ENCODE measurements at regions not wholly inside any gene's neighbourhood (a gene's known extent, or its start where the extent isn't known, plus 50 kb on each side); places are given as distances from the start of the nearest gene placed in this dataset.
"Not testable (repeated sequence)": the region's sequence is repeated elsewhere in the genome, so short reads cannot be mapped to it uniquely, and the experiment has no call there.

DNA sequence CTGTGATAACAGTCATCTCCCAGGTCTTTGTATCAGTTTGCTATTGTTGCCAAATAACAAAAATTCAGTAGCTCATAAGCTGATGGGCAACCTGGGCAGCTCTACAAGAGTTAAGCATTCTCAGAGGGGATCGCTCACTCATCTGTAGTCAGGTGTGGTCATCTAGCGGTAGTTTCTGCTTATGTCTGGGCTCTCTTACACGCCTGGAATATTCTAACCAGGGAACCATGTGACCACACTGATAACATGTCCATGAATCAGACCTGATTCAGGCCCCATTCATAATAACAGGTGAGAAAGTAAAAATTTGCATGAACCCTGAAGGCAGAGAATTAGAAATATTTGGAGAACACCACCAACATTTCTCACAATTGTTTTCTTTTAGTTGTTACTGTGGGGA lies 576.1 kb downstream of the SLCO4C1 start:
- no peak for DNase-seq

DNA sequence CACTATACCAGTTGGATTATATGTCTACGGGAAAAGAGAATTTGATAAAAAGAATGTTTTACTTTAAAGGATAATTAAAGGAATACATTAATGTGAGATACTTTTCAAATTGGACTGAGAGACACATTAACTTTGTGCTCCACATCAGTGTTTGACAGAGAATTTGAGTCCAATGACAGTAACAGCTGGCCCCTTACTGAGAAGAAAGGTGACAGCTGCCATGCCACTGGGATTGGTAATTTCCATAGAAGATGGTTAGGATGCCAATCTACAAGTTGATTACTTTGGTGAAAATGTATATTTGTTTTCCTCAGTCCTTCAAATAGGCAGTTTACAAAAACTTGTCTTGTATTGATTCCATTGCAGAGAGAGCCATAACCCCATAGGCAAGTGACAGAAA lies 578.4 kb downstream of the SLCO4C1 start:
- no peak for DNase-seq

GRCh38 chr5:101716941-101717340 lies 579.1 kb downstream of the SLCO4C1 start:
- DNase-seq = no peak

DNA sequence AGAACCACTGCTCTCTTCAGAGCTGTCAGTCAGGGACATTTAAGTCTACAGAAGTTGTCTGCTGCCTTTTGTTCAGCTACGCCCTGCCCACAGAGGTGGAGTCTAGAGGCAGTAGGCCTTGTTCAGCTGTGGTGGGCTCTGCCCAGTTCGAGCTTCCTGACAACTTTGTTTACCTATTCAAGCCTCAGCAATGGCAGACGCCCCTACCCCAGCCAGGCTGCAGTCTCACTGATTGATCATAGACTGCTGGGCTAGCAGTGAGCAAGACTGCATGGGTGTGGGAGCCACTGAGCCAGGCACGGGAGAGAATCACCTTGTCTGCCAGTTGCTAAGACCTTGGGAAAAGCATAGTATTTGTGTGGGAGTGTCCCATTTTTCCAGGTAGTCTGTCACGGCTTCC lies 580.3 kb downstream of the SLCO4C1 start:
- not testable (repeated sequence) for DNase-seq

DNA sequence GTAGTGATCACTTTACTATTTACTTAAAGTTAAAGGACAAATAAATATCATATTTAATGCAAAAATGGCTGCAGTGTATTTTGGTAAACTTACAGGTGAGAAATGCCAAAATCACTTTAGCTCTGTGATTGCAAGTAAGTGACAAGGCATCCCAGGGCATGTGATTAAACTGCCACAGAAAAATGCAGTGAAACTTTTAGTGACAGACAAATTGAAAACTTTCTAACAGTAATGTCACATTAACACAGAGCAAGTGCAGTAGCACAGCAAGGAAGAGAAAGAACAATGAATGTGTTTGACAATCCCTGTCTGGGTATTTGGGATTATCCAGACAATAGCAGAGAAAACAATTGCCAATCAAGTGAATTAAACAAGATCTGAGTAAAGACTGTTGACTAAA lies 606.8 kb downstream of the SLCO4C1 start:
- no peak for DNase-seq

DNA sequence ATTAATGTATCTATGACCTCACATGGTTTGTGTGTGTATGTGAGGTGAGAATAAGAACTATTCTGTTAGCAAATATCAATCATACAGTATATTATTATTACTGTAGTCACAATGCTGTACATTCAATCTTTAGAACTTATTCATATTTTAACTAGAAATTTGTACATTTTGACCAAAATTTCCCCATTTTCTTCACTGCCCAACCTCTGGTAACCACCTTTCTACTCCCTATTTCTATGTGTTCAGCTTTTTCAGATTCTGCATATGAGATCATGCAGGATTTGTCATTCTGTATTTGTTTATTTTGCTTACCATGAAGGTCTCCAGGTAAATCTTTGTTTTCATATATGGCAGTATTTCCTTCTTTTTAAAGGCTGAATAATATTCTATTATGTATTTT lies 607.9 kb downstream of the SLCO4C1 start:
- no peak for DNase-seq

DNA sequence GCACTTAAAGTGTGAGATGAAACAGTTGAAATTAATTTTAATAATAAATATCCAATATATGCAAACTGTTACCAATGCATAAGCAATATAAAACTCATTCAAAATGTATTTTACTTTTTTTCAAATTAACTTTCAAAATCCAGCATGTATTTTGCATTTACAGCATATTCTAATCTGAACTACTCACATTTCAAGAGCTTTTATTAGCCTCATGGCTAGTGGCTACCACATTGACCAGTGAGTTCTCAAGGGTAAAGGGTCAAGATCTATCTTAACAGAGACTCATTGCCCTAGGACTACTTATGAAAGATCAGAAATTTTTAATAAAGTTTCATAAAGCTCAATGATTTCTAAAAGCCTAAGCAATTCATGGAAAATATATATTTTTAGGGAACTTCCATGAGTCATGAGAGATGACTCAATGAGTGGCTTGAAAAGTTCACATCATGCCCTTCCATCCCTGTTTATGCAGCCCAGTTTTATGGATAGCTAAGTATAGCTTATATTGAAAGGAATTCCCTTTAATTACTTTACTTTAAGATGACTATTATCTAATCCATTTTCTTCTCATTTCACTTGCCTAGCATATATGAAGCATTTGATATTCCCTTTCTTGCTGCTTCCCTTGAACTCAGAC lies 608.6 kb downstream of the SLCO4C1 start:
- no peak for DNase-seq

DNA sequence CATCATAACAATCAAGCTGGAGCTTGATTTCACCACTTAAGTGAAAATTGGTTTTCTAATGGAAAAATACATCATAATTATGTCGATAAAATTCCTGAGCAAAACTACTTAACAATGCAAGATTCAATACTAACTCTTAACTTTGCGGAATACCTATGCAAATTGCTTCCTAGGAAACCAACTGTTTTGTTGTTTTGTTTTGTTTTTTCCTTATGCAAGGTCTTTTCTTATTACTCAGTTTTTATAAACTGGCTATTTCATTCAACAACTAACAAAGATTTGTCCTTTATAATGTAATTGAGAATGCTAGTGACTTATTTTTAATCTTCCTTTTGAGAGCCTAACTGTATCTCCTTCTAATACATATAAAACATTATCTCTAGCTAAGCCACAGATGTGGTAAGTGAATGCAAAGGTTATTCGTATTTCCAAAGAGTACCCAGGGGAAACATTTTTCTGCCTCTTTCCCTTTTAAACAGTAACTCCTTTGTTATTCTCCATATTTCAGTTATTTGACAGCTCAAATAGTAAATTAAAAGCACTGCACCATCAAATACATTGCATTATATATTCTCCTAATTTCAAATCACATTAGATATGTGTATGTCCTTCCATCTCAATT lies 609.4 kb downstream of the SLCO4C1 start:
- no peak for DNase-seq

DNA sequence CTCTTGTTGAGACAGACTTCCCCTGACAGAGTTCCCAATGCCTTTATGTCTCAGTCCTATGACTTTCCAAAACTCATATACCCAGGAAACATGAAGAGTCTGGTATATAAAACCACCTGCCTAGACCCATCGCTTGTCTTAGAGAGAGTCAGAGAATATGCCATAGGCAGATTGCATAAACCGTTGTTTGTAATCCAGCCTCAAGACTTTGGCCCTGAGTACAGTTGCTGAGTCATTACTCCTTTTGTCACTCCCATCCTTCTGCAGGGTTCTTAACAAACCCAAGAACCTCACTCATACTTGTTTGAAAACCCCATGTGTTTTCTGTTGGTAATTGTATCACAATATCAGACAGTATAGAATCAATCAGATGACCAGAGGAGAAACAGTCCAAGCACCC lies 616.3 kb downstream of the SLCO4C1 start:
- no peak for DNase-seq

DNA sequence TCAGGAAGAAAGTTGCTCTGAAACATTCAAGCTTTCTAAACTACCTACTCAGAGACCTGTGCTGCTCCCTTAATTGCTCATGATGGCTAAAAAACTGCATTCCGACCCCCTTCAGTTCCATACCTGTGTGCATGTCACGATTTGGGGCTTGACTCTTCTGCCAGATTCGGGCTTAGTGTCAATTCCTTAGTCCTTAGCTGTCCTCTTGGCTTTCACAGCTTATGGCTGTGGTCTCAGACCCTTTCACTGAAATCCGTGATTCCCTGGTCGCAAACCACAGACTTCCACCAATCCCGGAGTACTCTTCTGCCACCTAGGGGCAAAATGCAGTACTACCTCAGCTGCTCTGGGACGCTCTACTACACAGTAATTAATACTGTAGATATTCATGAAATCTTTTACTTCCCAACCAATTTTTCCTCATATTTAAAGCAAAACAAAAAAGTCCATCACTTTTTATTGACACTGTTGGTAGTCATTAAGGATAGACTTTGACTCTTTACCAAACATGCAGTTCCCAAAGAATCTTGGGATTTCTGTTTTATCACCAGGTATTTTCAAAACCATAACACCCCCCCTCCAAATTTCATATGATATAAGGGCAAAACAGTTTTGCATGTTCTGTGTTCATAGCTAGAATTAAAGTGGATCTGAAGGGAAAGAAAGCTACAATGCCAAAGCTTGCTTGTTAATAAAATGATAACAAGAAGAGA lies 617.4 kb downstream of the SLCO4C1 start:
- peak; percentile 40 for DNase-seq

GRCh38 chr5:101677961-101678360 lies 618.1 kb downstream of the SLCO4C1 start:
- DNase-seq = no peak

DNA sequence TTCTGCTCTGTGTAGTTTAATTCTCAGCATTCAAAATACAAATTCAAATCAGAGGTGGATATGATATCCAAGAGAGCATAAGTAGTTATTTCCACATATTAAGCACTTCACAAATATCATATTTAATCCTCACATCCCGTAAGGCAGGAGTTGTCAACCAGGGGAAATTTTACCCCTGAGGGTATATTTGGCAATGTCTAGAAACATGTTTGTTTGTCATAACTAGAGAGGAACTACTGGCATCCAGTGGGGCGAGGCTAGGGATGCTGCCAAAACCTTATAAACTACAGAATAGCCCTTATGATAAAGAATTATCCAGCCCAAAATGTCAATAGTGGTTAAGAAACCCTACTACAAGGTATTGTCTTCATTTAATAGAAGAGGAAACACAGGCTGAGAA lies 619.4 kb downstream of the SLCO4C1 start:
- no peak for DNase-seq

DNA sequence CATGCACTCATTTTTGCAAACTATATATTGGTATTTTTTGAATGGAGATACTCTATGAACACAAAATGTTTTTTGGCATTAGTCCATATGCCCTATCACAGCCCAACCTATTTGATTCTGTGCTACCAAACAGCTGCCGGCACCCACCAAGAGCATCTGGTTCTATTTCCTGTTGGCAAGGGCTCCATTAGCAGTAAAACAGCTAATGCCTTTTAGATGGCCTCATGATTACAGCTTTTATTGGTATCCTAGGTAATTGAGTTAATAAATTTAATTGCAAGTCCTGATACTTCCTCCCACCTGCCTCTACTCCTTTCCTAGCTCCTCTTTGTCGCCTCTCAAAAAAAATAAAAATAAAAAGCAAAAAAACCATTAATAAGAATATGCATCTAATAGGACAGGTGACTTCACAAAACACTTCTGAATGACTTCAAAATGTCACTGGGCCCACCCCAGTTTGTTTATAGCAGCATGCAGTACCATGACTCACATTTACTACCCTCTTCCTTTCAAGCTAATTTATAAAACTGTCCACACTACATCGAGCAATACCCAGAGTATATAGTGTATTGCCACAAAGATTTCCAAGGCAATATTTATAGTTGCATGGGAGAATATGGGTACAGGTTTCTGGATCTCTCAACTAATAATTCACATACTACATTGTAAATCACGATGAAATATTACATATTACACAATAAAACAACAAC lies 620.4 kb downstream of the SLCO4C1 start:
- no peak for DNase-seq

GRCh38 chr5:101673120-101673519 lies 623.0 kb downstream of the SLCO4C1 start:
- DNase-seq = no peak

DNA sequence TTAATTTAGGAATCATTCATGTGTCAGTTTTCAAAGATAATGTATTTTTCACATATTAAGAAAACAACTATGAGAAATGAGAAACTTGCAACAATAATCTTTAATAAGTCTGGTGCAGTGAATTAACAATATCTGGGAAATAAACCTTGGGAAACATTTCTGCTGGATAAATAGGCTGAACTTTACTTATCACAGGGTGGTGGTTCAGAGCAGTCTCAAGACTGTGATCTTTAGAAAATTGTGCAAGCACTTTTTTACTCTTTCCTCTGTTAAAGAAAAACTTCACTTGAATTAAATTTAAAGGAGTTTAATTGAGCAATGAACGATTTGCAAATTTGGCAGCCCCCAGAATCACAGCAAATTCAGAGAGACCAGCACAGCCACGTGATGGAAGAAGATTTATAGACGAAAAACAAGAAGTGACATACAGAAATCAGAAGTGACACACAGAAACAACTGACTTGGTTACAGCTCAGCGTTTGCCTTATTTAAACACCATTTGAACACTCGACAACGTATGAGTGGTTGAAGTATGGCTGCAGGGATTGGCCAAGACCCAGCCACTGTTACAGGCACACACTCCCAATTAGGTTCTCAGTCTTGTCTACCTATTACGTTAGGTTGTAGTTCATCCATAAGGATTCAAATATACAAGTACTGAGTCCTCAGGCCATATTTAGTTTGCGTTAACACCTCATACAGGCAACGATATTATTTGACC lies 631.9 kb downstream of the SLCO4C1 start:
- no peak for DNase-seq

- DNase-seq = no peak
Measured at GRCh38 chr5:101663543-101663942, 632.5 kb downstream of the SLCO4C1 start.

- no peak for DNase-seq
Measured at GRCh38 chr5:101662263-101662662, 633.8 kb downstream of the SLCO4C1 start.

DNA sequence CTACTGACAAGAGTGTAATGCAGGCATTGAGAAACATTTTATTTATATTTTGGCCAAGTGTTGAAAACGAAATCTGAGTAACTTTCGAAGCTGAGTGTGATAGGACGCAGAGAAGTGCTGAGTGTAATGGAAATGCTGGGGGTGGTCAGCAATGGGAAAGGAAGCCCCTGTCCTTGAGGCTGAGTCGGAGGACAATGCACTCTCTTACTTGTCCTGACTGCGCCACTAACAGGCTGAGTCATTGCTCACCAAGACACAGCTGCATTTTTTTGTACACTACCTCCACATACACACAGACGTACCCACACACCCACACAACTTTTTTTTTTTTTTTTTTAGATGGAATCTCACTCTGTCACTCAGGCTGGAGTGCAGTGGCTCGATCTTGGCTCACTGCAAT lies 637.7 kb downstream of the SLCO4C1 start:
- no peak for DNase-seq

GRCh38 chr5:101653996-101654395 lies 642.1 kb downstream of the SLCO4C1 start:
- DNase-seq = no peak

DNA sequence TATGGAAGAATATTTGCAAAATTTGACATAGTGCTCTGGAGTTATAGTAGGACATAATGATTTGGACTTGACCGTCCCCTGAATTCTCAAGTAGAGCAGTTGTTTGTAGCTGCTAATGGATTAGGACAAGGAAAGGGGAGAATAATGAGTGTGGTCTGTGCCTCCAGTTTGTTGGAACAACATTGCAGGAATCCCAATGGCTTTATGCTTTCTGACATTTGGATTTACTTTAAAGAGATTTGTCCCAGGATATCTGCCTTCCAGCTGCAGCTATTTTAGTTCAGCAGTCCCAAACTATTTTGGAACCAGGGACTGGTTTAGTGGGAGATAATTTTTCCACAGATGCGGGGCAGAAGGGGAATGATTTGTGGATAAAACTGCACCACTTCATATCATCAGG lies 648.2 kb downstream of the SLCO4C1 start:
- no peak for DNase-seq

GRCh38 chr5:101643794-101644193 lies 652.3 kb downstream of the SLCO4C1 start:
- no peak for DNase-seq

GRCh38 chr5:101637599-101637998 lies 658.5 kb downstream of the SLCO4C1 start:
- no peak for DNase-seq

GRCh38 chr5:101627770-101628169 lies 668.3 kb downstream of the SLCO4C1 start:
- DNase-seq = not testable (repeated sequence)

Data from activated CD4-positive, alpha-beta T cell treated with anti-CD3 and anti-CD28 coated beads, Interleukin-10, Interleukin-2, amounts not matched to agents 100 ng/mL and 50 ng/mL, durations not matched to agents 16 hours and 8 hours (primary cell).